Fibroblast of lung (primary cell): ENCODE measurements at regions not wholly inside any gene's neighbourhood (a gene's known extent, or its start where the extent isn't known, plus 50 kb on each side); places are given as distances from the start of the nearest gene placed in this dataset.

Experiments
- DNase-seq, 2 donors: peaks; one replicate each; pipeline versions ENCODE4 v3.0.0 to v3.0.0-alpha.2; 2010; ENCODE audit warnings: low read depth in 2 of 2
- H2AFZ ChIP-seq: 2 replicates; pipeline ENCODE4 v1.5.1; 2012; ENCODE audit warnings: low read length, control low read depth, inconsistent platforms
- H3K27ac ChIP-seq: 2 replicates; pipeline ENCODE4 v1.5.1; 2011; ENCODE audit warnings: low read length, control low read depth; ENCODE audit not compliant: insufficient read depth
- H3K27me3 ChIP-seq: 2 replicates; pipeline ENCODE4 v1.5.1; 2011; ENCODE audit warnings: mild to moderate bottlenecking, low read length; ENCODE audit not compliant: control insufficient read depth, insufficient read depth
- H3K36me3 ChIP-seq: 2 replicates; pipeline ENCODE4 v1.5.1; 2011; ENCODE audit warnings: low read length; ENCODE audit not compliant: control insufficient read depth, insufficient read depth
- H3K4me1 ChIP-seq: 2 replicates; pipeline ENCODE4 v1.5.1; 2011; ENCODE audit warnings: low read length; ENCODE audit not compliant: control insufficient read depth, insufficient read depth; ENCODE audit errors: extremely low read depth
- H3K4me2 ChIP-seq: 2 replicates; pipeline ENCODE4 v1.5.1; 2011; ENCODE audit warnings: low read length, control low read depth; ENCODE audit not compliant: insufficient read depth; ENCODE audit errors: extremely low read depth
- H3K4me3 ChIP-seq, 4 experiments: fragments of 200-600 bp in 1 of 4; sonication (generic) in 1 of 4; replicated peaks in 1 of 4; 2 replicates each; pipeline ENCODE4 v1.5.1; 2011 to 2016; ENCODE audit warnings: low read length in 4 of 4, low read depth in 3 of 4, mild to moderate bottlenecking in 3 of 4, control low read depth in 2 of 4, inconsistent platforms in 1 of 4, mixed read lengths in 1 of 4; ENCODE audit not compliant: insufficient read depth in 1 of 4; ENCODE audit errors: control extremely low read depth in 1 of 4
- H3K79me2 ChIP-seq: 2 replicates; pipeline ENCODE4 v1.5.1; 2012; ENCODE audit warnings: mild to moderate bottlenecking, low read length, inconsistent platforms; ENCODE audit not compliant: control insufficient read depth, insufficient read depth
- H3K9ac ChIP-seq: 2 replicates; pipeline ENCODE4 v1.5.1; 2011; ENCODE audit warnings: mild to moderate bottlenecking, low read length, control low read depth; ENCODE audit not compliant: insufficient read depth
- H3K9me3 ChIP-seq: 2 replicates; pipeline ENCODE4 v1.5.1; 2012; ENCODE audit warnings: low read depth, low read length; ENCODE audit not compliant: control insufficient read depth, insufficient read depth
- H4K20me1 ChIP-seq: 2 replicates; pipeline ENCODE4 v1.5.1; 2011; ENCODE audit warnings: low read length; ENCODE audit not compliant: control insufficient read depth, insufficient read depth; ENCODE audit errors: extremely low read depth
- EZH2 ChIP-seq: IDR thresholded peaks from 2 replicates; pipeline ENCODE4 v1.5.1; 2012; ENCODE audit warnings: low read length, control low read depth, mild to moderate bottlenecking; ENCODE audit errors: missing control alignments
- TF ChIP-seq, protein P1 (sequence below), 2 donors: IDR thresholded peaks in 1 of 2; conservative IDR thresholded peaks in 1 of 2; 1 replicate in 1 of 2; 2 replicates in 1 of 2; pipeline ENCODE4 v1.5.1; 2011 to 2012; ENCODE audit warnings: low read length in 2 of 2, control low read depth in 1 of 2, inconsistent platforms in 1 of 2, low read depth in 1 of 2, mild to moderate bottlenecking in 1 of 2

DNA sequence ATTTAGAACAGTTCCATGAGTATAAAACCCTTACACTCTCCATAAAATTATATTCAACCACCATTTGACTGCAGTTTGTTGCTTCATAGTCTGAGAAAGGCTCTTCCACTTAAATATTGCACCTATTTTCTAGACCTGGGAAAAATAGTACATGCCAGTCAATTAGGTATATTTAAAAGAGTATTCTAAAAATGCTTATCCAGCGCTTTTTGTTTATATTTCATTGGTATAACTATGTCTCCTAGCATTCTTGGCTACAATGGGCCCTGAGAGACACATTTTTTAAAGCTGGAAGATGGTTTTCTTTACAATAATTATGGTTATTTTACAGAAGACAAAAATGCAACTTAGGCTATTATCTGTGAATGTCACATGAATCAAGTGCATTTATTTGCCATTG, 439.4 kb downstream of the KCNJ18 start:
- DNase-seq: no peak
- Histone ChIP-seq H3K27me3 (no peaks in the 10 kb centered on the region), H3K4me3 (no peak overlapping the region), H3K9me3 (no peaks in the 10 kb centered on the region), H3K4me2 (no peak overlapping the region), H3K79me2 (no peaks in the 10 kb centered on the region), H4K20me1 (no peaks in the 10 kb centered on the region), H3K4me1 (no peaks in the 10 kb centered on the region), H3K9ac (no peak overlapping the region), H3K27ac (no peak overlapping the region), H2AFZ (no peak overlapping the region), H3K36me3 (no peaks in the 10 kb centered on the region)
- TF ChIP-seq, protein P1, sequence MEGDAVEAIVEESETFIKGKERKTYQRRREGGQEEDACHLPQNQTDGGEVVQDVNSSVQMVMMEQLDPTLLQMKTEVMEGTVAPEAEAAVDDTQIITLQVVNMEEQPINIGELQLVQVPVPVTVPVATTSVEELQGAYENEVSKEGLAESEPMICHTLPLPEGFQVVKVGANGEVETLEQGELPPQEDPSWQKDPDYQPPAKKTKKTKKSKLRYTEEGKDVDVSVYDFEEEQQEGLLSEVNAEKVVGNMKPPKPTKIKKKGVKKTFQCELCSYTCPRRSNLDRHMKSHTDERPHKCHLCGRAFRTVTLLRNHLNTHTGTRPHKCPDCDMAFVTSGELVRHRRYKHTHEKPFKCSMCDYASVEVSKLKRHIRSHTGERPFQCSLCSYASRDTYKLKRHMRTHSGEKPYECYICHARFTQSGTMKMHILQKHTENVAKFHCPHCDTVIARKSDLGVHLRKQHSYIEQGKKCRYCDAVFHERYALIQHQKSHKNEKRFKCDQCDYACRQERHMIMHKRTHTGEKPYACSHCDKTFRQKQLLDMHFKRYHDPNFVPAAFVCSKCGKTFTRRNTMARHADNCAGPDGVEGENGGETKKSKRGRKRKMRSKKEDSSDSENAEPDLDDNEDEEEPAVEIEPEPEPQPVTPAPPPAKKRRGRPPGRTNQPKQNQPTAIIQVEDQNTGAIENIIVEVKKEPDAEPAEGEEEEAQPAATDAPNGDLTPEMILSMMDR (conservative IDR thresholded peaks at IDR 0.05 in 1 of 2, IDR thresholded peaks at IDR 0.05 in 1 of 2; ENCODE audit: low read depth in 1 of 2, low read length in 2 of 2): no peak

DNA sequence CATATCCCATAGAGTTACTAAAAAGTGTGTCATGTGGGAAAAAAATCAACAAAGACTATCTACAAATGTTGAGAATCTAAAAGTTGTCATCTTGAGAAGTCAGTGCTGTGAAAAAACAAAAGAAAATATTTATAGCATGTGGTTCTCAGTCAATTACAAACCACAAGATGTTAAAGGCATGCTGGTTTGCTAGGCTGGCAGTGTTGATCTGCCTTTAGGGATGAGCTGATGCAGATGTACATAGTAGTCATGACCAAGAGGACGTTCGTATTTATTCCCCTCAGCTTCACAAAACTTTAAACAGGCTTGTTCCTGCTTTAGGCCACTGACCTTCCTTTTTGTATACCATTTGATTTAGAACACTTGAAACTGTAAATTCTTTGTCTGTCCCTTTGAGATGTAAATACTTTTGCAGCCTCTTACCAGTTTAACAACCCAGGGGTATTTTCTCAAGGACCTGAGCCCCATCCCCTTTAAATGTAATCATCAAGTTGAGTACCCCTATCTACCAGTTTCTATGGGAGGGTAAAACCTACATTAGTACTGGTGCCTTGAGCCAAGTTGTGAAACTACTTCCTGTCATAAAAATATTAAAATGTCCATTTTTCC, 446.6 kb downstream of the KCNJ18 start:
- TF ChIP-seq, protein P1 (conservative IDR thresholded peaks at IDR 0.05 in 1 of 2, IDR thresholded peaks at IDR 0.05 in 1 of 2; ENCODE audit: low read depth in 1 of 2, low read length in 2 of 2): no peak
- TF ChIP-seq EZH2: no peak
- H3K79me2 ChIP-seq: no peaks in the 10 kb centered on the region
- H3K4me2 ChIP-seq: no peak overlapping the region
- DNase-seq: no peak
- no peak overlapping the region for H3K9ac ChIP-seq
- no peaks in the 10 kb centered on the region for H3K27me3 ChIP-seq
- no peaks in the 10 kb centered on the region for H3K4me1 ChIP-seq
- no peak overlapping the region for H3K4me3 ChIP-seq
- H2AFZ ChIP-seq: no peak overlapping the region
- H3K9me3 ChIP-seq: no peaks in the 10 kb centered on the region
- H3K27ac ChIP-seq: no peak overlapping the region
- no peaks in the 10 kb centered on the region for H3K36me3 ChIP-seq
- no peaks in the 10 kb centered on the region for H4K20me1 ChIP-seq

DNA sequence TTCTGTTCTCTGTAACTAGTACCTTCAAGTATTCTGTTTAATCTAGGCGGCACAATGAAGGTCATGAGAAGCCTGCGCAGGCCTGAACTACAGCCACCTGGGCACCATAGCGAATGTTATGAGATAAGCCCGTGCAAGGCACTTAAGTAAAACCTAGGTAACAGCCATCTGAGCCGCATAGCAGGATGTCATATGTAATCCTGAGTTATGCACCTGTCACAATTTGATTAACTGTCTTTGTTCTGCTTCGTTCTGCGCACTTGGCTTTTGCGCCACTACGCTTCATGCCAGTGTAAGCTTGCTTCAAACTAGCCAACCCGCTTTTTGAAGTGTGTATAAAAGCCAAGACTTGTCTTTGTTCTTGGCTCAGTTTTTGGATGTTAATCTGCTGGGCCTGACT, 449.8 kb downstream of the KCNJ18 start:
- TF ChIP-seq, protein P1 (conservative IDR thresholded peaks at IDR 0.05 in 1 of 2, IDR thresholded peaks at IDR 0.05 in 1 of 2; ENCODE audit: low read depth in 1 of 2, low read length in 2 of 2): no peak
- TF ChIP-seq EZH2: no peak
- Histone ChIP-seq H3K9me3 (no peaks in the 10 kb centered on the region), H3K4me1 (no peaks in the 10 kb centered on the region), H3K27ac (no peak overlapping the region), H3K4me2 (no peak overlapping the region), H3K4me3 (no peak overlapping the region), H2AFZ (no peak overlapping the region), H3K79me2 (no peaks in the 10 kb centered on the region), H3K27me3 (no peaks in the 10 kb centered on the region), H3K36me3 (no peaks in the 10 kb centered on the region), H4K20me1 (no peaks in the 10 kb centered on the region), H3K9ac (no peak overlapping the region)
- no peak for DNase-seq
